Fibroblast of upper back skin (primary cell): ENCODE measurements at regions not wholly inside any gene's neighbourhood (a gene's known extent, or its start where the extent isn't known, plus 50 kb on each side); places are given as distances from the start of the nearest gene placed in this dataset.

Source experiments
- DNase-seq: peaks from one replicate; pipeline ENCODE4 v3.0.0-alpha.2; 2013

- DNase-seq: peak; percentile 33
These were observed 55.7 kb downstream of the IRF2BP2 start for GRCh38 chr1:234554218-234554697.

- DNase-seq: peak; percentile 98
These were observed 56.5 kb downstream of the IRF2BP2 start for GRCh38 chr1:234553240-234554188.

GRCh38 chr1:234551032-234551378 is 59.0 kb downstream of the IRF2BP2 start:
- DNase-seq: no peak

GRCh38 chr1:234550341-234551031 is 59.5 kb downstream of the IRF2BP2 start:
- no peak for DNase-seq

- no peak for DNase-seq
These were observed 60.4 kb downstream of the IRF2BP2 start for GRCh38 chr1:234549447-234550021.

GRCh38 chr1:234546890-234547788 is 62.8 kb downstream of the IRF2BP2 start:
- DNase-seq: peak; percentile 31

GRCh38 chr1:234546387-234546704 is 63.6 kb downstream of the IRF2BP2 start:
- no peak for DNase-seq

GRCh38 chr1:234545517-234546386 is 64.2 kb downstream of the IRF2BP2 start:
- DNase-seq: no peak

- DNase-seq: peak; percentile 98
These were observed 65.2 kb upstream of the TARBP1 start for GRCh38 chr1:234544087-234544579.

GRCh38 chr1:234543442-234544086 is 64.6 kb upstream of the TARBP1 start:
- DNase-seq: no peak

- DNase-seq: no peak
These were observed 63.4 kb upstream of the TARBP1 start for GRCh38 chr1:234542211-234542850.

GRCh38 chr1:234541286-234541975 is 62.5 kb upstream of the TARBP1 start:
- peak; percentile 61 for DNase-seq

- DNase-seq: no peak
These were observed 61.4 kb upstream of the TARBP1 start for GRCh38 chr1:234540404-234540762.

GRCh38 chr1:234539666-234540403 is 60.9 kb upstream of the TARBP1 start:
- no peak for DNase-seq

GRCh38 chr1:234538930-234539649 is 60.1 kb upstream of the TARBP1 start:
- no peak for DNase-seq

- DNase-seq: no peak
These were observed 59.2 kb upstream of the TARBP1 start for GRCh38 chr1:234538062-234538731.

- no peak for DNase-seq
These were observed 58.3 kb upstream of the TARBP1 start for GRCh38 chr1:234537236-234537635.

- DNase-seq: no peak
These were observed 57.8 kb upstream of the TARBP1 start for GRCh38 chr1:234536741-234537140.
